ENCODE measurements at regions not wholly inside any gene's neighbourhood (a gene's known extent, or its start where the extent isn't known, plus 50 kb on each side); places are given as distances from the start of the nearest gene placed in this dataset.

GRCh38 chr9:84393266-84393950 lies 52.9 kb upstream of the SLC28A3 start:
- DNase-seq (ENCODE audit: extremely low spot score), result no peak
- no peak for TF ChIP-seq CTCF (IDR thresholded peaks at IDR 0.05; ENCODE audit: control extremely low read depth, extremely low read depth, low read depth, missing control alignments)
- ChIA-PET CTCF (interaction anchor here (1.5 kb wide), 1 partner anchor 10 kb away, joined by 10 read pairs; no protein-coding TSS in a partner anchor), POLR2A (no interaction called here)

- TF ChIP-seq CTCF (IDR thresholded peaks at IDR 0.05; ENCODE audit: control extremely low read depth, extremely low read depth, low read depth, missing control alignments), result no peak
- ChIA-PET POLR2A (no interaction called here), CTCF (interaction anchor here (1.5 kb wide), 1 partner anchor 9 kb away, joined by 10 read pairs; no protein-coding TSS in a partner anchor)
These were observed 53.5 kb upstream of the SLC28A3 start for GRCh38 chr9:84394036-84394435.

GRCh38 chr9:84397151-84397728 lies 56.7 kb upstream of the SLC28A3 start:
- peak; percentile 76 for DNase-seq (ENCODE audit: extremely low spot score)
- ChIA-PET POLR2A (no interaction called here), CTCF (interaction anchor here (0.5 to 3.6 kb wide), 41 partner anchors 10 to 1213 kb away, joined by 3 to 40 read pairs (median 4); no protein-coding TSS in a partner anchor)
- peak; percentile 91 for TF ChIP-seq CTCF (IDR thresholded peaks at IDR 0.05; ENCODE audit: control extremely low read depth, extremely low read depth, low read depth, missing control alignments)

More at GRCh38 chr9:84394036-84394435, 53.5 kb upstream of the SLC28A3 start:
- DNase-seq (ENCODE audit: extremely low spot score), result no peak

GRCh38 chr9:84397822-84398221 lies 57.3 kb upstream of the SLC28A3 start:
- ChIA-PET CTCF (interaction anchor here (0.8 to 3.6 kb wide), 27 partner anchors 10 to 1213 kb away, joined by 3 to 40 read pairs (median 4); no protein-coding TSS in a partner anchor), POLR2A (no interaction called here)
- no peak for TF ChIP-seq CTCF (IDR thresholded peaks at IDR 0.05; ENCODE audit: control extremely low read depth, extremely low read depth, low read depth, missing control alignments)
- DNase-seq (ENCODE audit: extremely low spot score), result no peak

- ChIA-PET POLR2A (no interaction called here), CTCF (interaction anchor here (1.2 to 2.8 kb wide), 4 partner anchors 8 to 741 kb away, joined by 3 to 10 read pairs (median 8); no protein-coding TSS in a partner anchor)
- no peak for TF ChIP-seq CTCF (IDR thresholded peaks at IDR 0.05; ENCODE audit: control extremely low read depth, extremely low read depth, low read depth, missing control alignments)
- no peak for DNase-seq (ENCODE audit: extremely low spot score)
These were observed 62.0 kb upstream of the SLC28A3 start for GRCh38 chr9:84402517-84402916.

GRCh38 chr9:84403288-84403687 lies 62.7 kb upstream of the SLC28A3 start:
- ChIA-PET POLR2A (no interaction called here), CTCF (interaction anchor here (0.8 to 2.8 kb wide), 15 partner anchors 9 to 1207 kb away, joined by 3 to 10 read pairs (median 4); no protein-coding TSS in a partner anchor)
- no peak for DNase-seq (ENCODE audit: extremely low spot score)
- no peak for TF ChIP-seq CTCF (IDR thresholded peaks at IDR 0.05; ENCODE audit: control extremely low read depth, extremely low read depth, low read depth, missing control alignments)

Measured in GM10248 (cell line).